Panc1 (cell line): ENCODE measurements at regions not wholly inside any gene's neighbourhood (a gene's known extent, or its start where the extent isn't known, plus 50 kb on each side); places are given as distances from the start of the nearest gene placed in this dataset.

Experiments used
- ATAC-seq: fragments of 200-7000 bp; cut with Tn5 transposase; 2 replicates; pipeline ENCODE4 v1.9.1; 2020; ENCODE audit warnings: mild to moderate bottlenecking, moderate library complexity
- BruUV-seq: library from RNA; stranded (reverse); fragments of 400-500 nt; replicated peaks from 2 replicates; lab custom pipeline; 2021; lab: Mats Ljungman, UMichigan
- CTCF ChIA-PET: fragments of 300-600 bp; sonication (Branson Sonifier 250); formaldehyde crosslinking; loops from one replicate; lab custom pipeline; 2022; ENCODE audit warnings: antibody characterized with exemption; lab: Charles Lee
- POLR2A ChIA-PET: fragments of 300-600 bp; sonication (Branson Sonifier 250); formaldehyde crosslinking; loops from one replicate; lab custom pipeline; 2022; ENCODE audit warnings: antibody characterized with exemption; lab: Charles Lee
- DNase-seq: peaks from one replicate; pipeline ENCODE4 v3.0.0-alpha.2; 2010; ENCODE audit warnings: low read depth, low spot score
- H3K27ac ChIP-seq: 2 replicates; pipeline ENCODE4 v1.5.1; 2011; ENCODE audit warnings: mild to moderate bottlenecking, low read length, inconsistent platforms
- H3K27me3 ChIP-seq: fragments of 200-500 bp; sonication (Bioruptor generic); 2 replicates; pipeline ENCODE4 v1.6.0; 2014; ENCODE audit warnings: low read length, inconsistent platforms; ENCODE audit not compliant: control insufficient read depth, insufficient read depth
- H3K36me3 ChIP-seq: fragments of 200-500 bp; sonication (Bioruptor generic); 2 replicates; pipeline ENCODE4 v1.5.1; 2014; ENCODE audit warnings: inconsistent platforms, mild to moderate bottlenecking, low read length, moderate library complexity; ENCODE audit not compliant: control insufficient read depth, insufficient read depth
- H3K4me1 ChIP-seq: 2 replicates; pipeline ENCODE4 v1.5.1; 2011; ENCODE audit warnings: inconsistent platforms, mild to moderate bottlenecking, low read length, moderate library complexity; ENCODE audit not compliant: control insufficient read depth, insufficient read depth
- H3K4me3 ChIP-seq, 2 experiments: 2 replicates each; pipeline ENCODE4 v1.5.1; 2011 to 2012; ENCODE audit warnings: low read depth in 2 of 2, low read length in 2 of 2, mild to moderate bottlenecking in 2 of 2, inconsistent platforms in 1 of 2, moderate library complexity in 1 of 2
- H3K9me3 ChIP-seq: fragments of 200-500 bp; sonication (Bioruptor generic); 2 replicates; pipeline ENCODE4 v1.5.1; 2014; ENCODE audit warnings: low read depth, mild to moderate bottlenecking, inconsistent platforms, low read length, moderate library complexity; ENCODE audit not compliant: control insufficient read depth, insufficient read depth
- POLR2AphosphoS5 ChIP-seq: IDR thresholded peaks from 2 replicates; pipeline ENCODE4 v1.6.1; 2012; ENCODE audit warnings: mild to moderate bottlenecking, low read depth, low read length, moderate library complexity
- REST ChIP-seq, 2 experiments: IDR thresholded peaks; 2 replicates each; pipeline ENCODE4 v1.6.1; 2011 to 2012; ENCODE audit warnings: low read depth in 2 of 2, control low read depth in 1 of 2, low read length in 1 of 2, mild to moderate bottlenecking in 1 of 2, moderate library complexity in 1 of 2; ENCODE audit not compliant: insufficient read depth in 1 of 2
- SIN3A ChIP-seq: IDR thresholded peaks from 2 replicates; pipeline ENCODE4 v1.6.1; 2012; ENCODE audit warnings: low read depth, mild to moderate bottlenecking, low read length, moderate library complexity, borderline replicate concordance; ENCODE audit not compliant: insufficient read depth
- TCF7L2 ChIP-seq: IDR thresholded peaks from 2 replicates; pipeline ENCODE4 v1.6.1; 2011; ENCODE audit warnings: mild to moderate bottlenecking, low read depth, low read length, inconsistent platforms
- in situ Hi-C: cut with HindIII; loops from 2 replicates; pipeline ENCODE4 v1.10.0; 2016; ENCODE audit warnings: low sequenced_read_pairs, low pct_unique_long_range_greater_than_20kb
- intact Hi-C: fragments of 100-400 bp; cut with micrococcal nuclease; formaldehyde crosslinking; loops from one replicate; pipeline ENCODE4 v1.10.0; 2022; ENCODE audit not compliant: unreplicated experiment
- TF ChIP-seq, protein P1 (sequence below): fragments of 450-650 bp; IDR thresholded peaks from 2 replicates; pipeline ENCODE4 v1.5.1; 2017; ENCODE audit warnings: mild to moderate bottlenecking

GRCh38 chr11:70710192-70710591 is 311.9 kb downstream of the CTTN start:
- POLR2A ChIA-PET = no interaction called here
- ATAC-seq (no peak), DNase-seq (no peak)
- CTCF ChIA-PET = no interaction called here
- H3K4me1 ChIP-seq = no peaks in the 10 kb centered on the region
- no TSS peak for BruUV-seq
- intact Hi-C loops = no loop called here
- TF ChIP-seq POLR2AphosphoS5 = no peak
- no peak for TF ChIP-seq REST (IDR thresholded peaks at IDR 0.05; ENCODE audit: insufficient read depth in 1 of 2, low read depth in 2 of 2, low read length in 1 of 2)
- TF ChIP-seq, protein P1, sequence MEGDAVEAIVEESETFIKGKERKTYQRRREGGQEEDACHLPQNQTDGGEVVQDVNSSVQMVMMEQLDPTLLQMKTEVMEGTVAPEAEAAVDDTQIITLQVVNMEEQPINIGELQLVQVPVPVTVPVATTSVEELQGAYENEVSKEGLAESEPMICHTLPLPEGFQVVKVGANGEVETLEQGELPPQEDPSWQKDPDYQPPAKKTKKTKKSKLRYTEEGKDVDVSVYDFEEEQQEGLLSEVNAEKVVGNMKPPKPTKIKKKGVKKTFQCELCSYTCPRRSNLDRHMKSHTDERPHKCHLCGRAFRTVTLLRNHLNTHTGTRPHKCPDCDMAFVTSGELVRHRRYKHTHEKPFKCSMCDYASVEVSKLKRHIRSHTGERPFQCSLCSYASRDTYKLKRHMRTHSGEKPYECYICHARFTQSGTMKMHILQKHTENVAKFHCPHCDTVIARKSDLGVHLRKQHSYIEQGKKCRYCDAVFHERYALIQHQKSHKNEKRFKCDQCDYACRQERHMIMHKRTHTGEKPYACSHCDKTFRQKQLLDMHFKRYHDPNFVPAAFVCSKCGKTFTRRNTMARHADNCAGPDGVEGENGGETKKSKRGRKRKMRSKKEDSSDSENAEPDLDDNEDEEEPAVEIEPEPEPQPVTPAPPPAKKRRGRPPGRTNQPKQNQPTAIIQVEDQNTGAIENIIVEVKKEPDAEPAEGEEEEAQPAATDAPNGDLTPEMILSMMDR = no peak
- TF ChIP-seq TCF7L2 = no peak
- TF ChIP-seq SIN3A = no peak
- no peaks in the 10 kb centered on the region for H3K9me3 ChIP-seq
- peaks cover 3% of the 10 kb centered on the region; the same call in 1 of the 2 replicates for H3K27me3 ChIP-seq
- no peaks in the 10 kb centered on the region for H3K36me3 ChIP-seq
- in situ Hi-C loops = no loop called here
- no peak overlapping the region for H3K4me3 ChIP-seq
- H3K27ac ChIP-seq = no peak overlapping the region

DNA sequence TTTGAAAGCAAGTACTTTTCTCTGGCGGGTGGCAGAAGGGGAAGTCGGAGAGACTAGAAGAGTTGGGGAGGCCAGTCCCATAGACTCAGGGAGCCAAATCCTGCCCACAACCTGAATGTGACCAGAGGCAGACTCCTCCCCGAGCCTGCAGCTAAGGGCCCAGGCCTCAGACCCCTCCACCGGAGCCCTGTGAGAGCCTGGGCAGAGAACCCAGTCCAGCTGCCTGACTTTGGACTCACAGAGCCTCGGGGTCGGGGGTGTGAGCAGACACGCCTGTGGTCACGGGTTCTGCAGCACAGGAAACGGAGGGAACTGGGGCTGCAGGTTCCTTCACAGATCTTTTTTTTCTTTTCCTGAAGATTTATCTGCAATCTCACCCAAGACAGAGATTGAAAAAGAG is 312.3 kb downstream of the CTTN start:
- Histone ChIP-seq H3K4me3 (no peak overlapping the region), H3K36me3 (no peaks in the 10 kb centered on the region), H3K4me1 (no peaks in the 10 kb centered on the region), H3K9me3 (no peaks in the 10 kb centered on the region), H3K27me3 (peaks cover 3% of the 10 kb centered on the region; the same call in 1 of the 2 replicates), H3K27ac (no peak overlapping the region)
- ATAC-seq (no peak), DNase-seq (no peak)
- intact Hi-C loops (no loop called here), in situ Hi-C loops (no loop called here)
- TF ChIP-seq SIN3A (no peak), POLR2AphosphoS5 (no peak), REST (IDR thresholded peaks at IDR 0.05; ENCODE audit: insufficient read depth in 1 of 2, low read depth in 2 of 2, low read length in 1 of 2) (no peak), TCF7L2 (no peak)
- TF ChIP-seq, protein P1 = no peak
- CTCF ChIA-PET = no interaction called here
- no TSS peak for BruUV-seq
- POLR2A ChIA-PET = no interaction called here
